OCI-LY3 (cell line): ENCODE measurements at regions not wholly inside any gene's neighbourhood (a gene's known extent, or its start where the extent isn't known, plus 50 kb on each side); places are given as distances from the start of the nearest gene placed in this dataset.

Source experiments
- H2AFZ ChIP-seq: fragments of 200-600, 300-600 bp; shearing (Covaris generic); 2 replicates; pipeline ENCODE4 v1.6.0; 2014; ENCODE audit warnings: antibody characterized with exemption, low read depth, low read length
- H3K27ac ChIP-seq: fragments of 200-600, 300-600 bp; sonication (generic); 2 replicates; pipeline ENCODE4 v1.5.1; 2014; ENCODE audit warnings: mild to moderate bottlenecking, low read length, moderate library complexity, mixed read lengths
- H3K27me3 ChIP-seq: fragments of 200-600, 300-600 bp; sonication (generic); 2 replicates; pipeline ENCODE4 v1.6.1; 2014; ENCODE audit warnings: low read depth, low read length, mixed read lengths
- H3K36me3 ChIP-seq: fragments of 200-600, 300-600 bp; sonication (generic); replicated peaks from 2 replicates; pipeline ENCODE3; 2014; ENCODE audit warnings: low read depth, low read length, mixed read lengths
- H3K4me1 ChIP-seq: fragments of 300-600, 200-600 bp; sonication (generic); 2 replicates; pipeline ENCODE4 v1.6.1; 2014; ENCODE audit warnings: low read length, mixed read lengths
- H3K4me2 ChIP-seq: fragments of 200-600, 300-600 bp; sonication (generic); 2 replicates; pipeline ENCODE4 v1.6.1; 2014; ENCODE audit warnings: low read length, mixed read lengths
- H3K4me3 ChIP-seq: fragments of 300-600, 200-600 bp; sonication (generic); 2 replicates; pipeline ENCODE4 v1.5.1; 2014; ENCODE audit warnings: antibody characterized with exemption, mild to moderate bottlenecking, low read length, moderate library complexity
- H3K79me2 ChIP-seq: fragments of 300-600, 200-600 bp; shearing (Covaris generic); 2 replicates; pipeline ENCODE4 v1.6.1; 2014; ENCODE audit warnings: mild to moderate bottlenecking, low read length, mixed read lengths
- H3K9ac ChIP-seq: fragments of 300-600, 200-600 bp; shearing (Covaris generic); 2 replicates; pipeline ENCODE4 v1.6.0; 2014; ENCODE audit warnings: mild to moderate bottlenecking, low read length, moderate library complexity
- H3K9me3 ChIP-seq: fragments of 200-600, 300-600 bp; shearing (Covaris generic); 2 replicates; pipeline ENCODE4 v1.6.1; 2014; ENCODE audit warnings: low read length, mixed read lengths; ENCODE audit not compliant: insufficient read depth
- H4K20me1 ChIP-seq: fragments of 200-600, 300-600 bp; sonication (generic); 2 replicates; pipeline ENCODE4 v1.6.1; 2016; ENCODE audit warnings: low read length, mixed read lengths; ENCODE audit not compliant: insufficient read depth
- CTCF ChIP-seq: fragments of 200-600, 300-600 bp; sonication (generic); IDR thresholded peaks from 2 replicates; pipeline ENCODE4 v1.5.1; 2014; ENCODE audit warnings: antibody characterized with exemption, low read length, low read depth
- EZH2phosphoT487 ChIP-seq: fragments of 200-600 bp; shearing (Covaris generic); IDR thresholded peaks from 2 replicates; pipeline ENCODE4 v1.6.1; 2018; ENCODE audit warnings: antibody characterized with exemption, mixed run types, low read depth

- Histone ChIP-seq H4K20me1 (no peaks in the 10 kb centered on the region), H3K4me2 (no peak overlapping the region), H3K9ac (no peak overlapping the region), H3K79me2 (no peaks in the 10 kb centered on the region), H3K4me3 (no peak overlapping the region), H3K4me1 (no peaks in the 10 kb centered on the region), H2AFZ (no peak overlapping the region), H3K27me3 (no peaks in the 10 kb centered on the region), H3K9me3 (no peaks in the 10 kb centered on the region), H3K36me3 (no peaks in the 10 kb centered on the region), H3K27ac (no peak overlapping the region)
- TF ChIP-seq CTCF, result no peak
- TF ChIP-seq EZH2phosphoT487, result no peak
These were observed 1099.3 kb downstream of the SOCS6 start for GRCh38 chr18:71388148-71388547.

GRCh38 chr18:71374294-71375000 is 1085.6 kb downstream of the SOCS6 start:
- H3K9me3 ChIP-seq, result no peaks in the 10 kb centered on the region
- no peak overlapping the region for H2AFZ ChIP-seq
- no peak overlapping the region for H3K27ac ChIP-seq
- H3K4me1 ChIP-seq, result no peaks in the 10 kb centered on the region
- H3K9ac ChIP-seq, result no peak overlapping the region
- no peak overlapping the region for H3K4me2 ChIP-seq
- no peaks in the 10 kb centered on the region for H3K36me3 ChIP-seq
- H3K27me3 ChIP-seq, result no peaks in the 10 kb centered on the region
- no peaks in the 10 kb centered on the region for H3K79me2 ChIP-seq
- TF ChIP-seq EZH2phosphoT487 (no peak), CTCF (no peak)
- no peaks in the 10 kb centered on the region for H4K20me1 ChIP-seq
- no peak overlapping the region for H3K4me3 ChIP-seq

GRCh38 chr18:71371951-71372605 is 1083.2 kb downstream of the SOCS6 start:
- Histone ChIP-seq H3K79me2 (no peaks in the 10 kb centered on the region), H3K9ac (no peak overlapping the region), H3K4me2 (no peak overlapping the region), H3K27ac (no peak overlapping the region), H3K27me3 (no peaks in the 10 kb centered on the region), H3K9me3 (peaks cover 13% of the 10 kb centered on the region), H3K4me3 (no peak overlapping the region), H3K4me1 (no peaks in the 10 kb centered on the region), H3K36me3 (no peaks in the 10 kb centered on the region), H2AFZ (no peak overlapping the region), H4K20me1 (no peaks in the 10 kb centered on the region)
- no peak for TF ChIP-seq EZH2phosphoT487
- no peak for TF ChIP-seq CTCF

DNA sequence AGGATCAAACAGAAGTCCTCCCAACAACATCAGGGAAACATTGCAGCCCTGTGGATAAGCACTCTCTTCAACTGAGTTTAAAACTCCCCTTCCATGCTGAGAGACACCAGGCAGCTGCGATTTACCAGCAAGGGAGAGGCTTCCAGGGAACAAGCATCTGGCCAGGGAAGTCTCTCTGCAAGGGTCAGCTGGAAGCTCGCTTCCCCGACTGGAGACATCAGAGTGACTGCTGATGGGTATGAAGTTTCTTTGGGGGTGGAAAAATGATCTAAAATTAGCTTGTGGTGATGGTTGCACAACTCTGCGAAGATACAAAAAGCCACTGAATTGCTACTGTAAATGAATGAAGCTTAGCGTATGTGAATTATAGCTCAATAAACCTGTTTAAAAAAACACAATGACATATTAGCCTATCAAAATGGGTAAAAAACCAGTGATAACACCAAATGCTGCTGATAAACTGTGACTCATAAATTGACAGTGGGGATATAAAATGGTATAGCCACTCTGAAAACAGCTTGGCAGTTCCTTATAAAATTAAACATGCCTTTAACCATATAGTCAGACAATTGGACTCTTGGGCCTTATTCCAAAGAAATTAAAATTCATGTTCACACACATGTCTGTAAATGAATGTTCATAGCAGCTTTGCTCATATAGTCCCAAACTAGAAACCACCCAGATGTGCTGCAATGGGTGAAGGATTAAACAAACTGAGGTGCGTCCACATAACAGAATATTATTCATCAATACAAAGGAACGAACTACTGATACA is 1082.0 kb downstream of the SOCS6 start:
- H2AFZ ChIP-seq, result peak overlapping the region; percentile 18; the same call in 1 of the 2 replicates
- peaks cover 23% of the 10 kb centered on the region for H3K9me3 ChIP-seq
- H3K79me2 ChIP-seq, result no peaks in the 10 kb centered on the region
- no peak overlapping the region for H3K4me3 ChIP-seq
- no peaks in the 10 kb centered on the region for H3K36me3 ChIP-seq
- H3K27me3 ChIP-seq, result no peaks in the 10 kb centered on the region
- H3K4me1 ChIP-seq, result no peaks in the 10 kb centered on the region
- TF ChIP-seq CTCF, result no peak
- no peak for TF ChIP-seq EZH2phosphoT487
- no peak overlapping the region for H3K27ac ChIP-seq
- H3K4me2 ChIP-seq, result no peak overlapping the region
- no peaks in the 10 kb centered on the region for H4K20me1 ChIP-seq
- no peak overlapping the region for H3K9ac ChIP-seq
